GM19455 (cell line): ENCODE measurements at regions not wholly inside any gene's neighbourhood (a gene's known extent, or its start where the extent isn't known, plus 50 kb on each side); places are given as distances from the start of the nearest gene placed in this dataset.
"Not testable (repeated sequence)": the region's sequence is repeated elsewhere in the genome, so short reads cannot be mapped to it uniquely, and the experiment has no call there.

Source experiments
- ATAC-seq: cut with Tn5 transposase; IDR thresholded peaks from one replicate; pipeline ENCODE4 v1.9.1; 2021; ENCODE audit not compliant: unreplicated experiment

DNA sequence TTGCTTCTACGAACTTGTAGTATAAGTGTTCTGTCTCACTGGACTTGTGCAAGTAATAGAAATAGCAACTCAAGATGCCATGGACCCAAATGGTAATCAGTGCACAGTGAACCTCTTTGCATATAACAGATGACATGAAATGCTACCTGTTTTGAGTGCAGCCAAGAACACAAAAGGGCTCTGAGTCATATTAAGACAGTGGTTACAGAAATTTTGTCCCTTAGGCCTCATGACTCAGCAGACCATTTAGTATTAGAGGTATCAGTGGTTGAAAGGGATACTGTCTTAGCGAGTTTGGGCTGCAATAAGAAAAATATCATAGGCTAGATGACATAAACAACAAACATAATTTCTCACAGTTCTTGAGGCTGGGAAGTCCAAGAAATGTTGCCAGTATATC is 502.9 kb upstream of the PCDH10 start:
- ATAC-seq, result peak; percentile 68

DNA sequence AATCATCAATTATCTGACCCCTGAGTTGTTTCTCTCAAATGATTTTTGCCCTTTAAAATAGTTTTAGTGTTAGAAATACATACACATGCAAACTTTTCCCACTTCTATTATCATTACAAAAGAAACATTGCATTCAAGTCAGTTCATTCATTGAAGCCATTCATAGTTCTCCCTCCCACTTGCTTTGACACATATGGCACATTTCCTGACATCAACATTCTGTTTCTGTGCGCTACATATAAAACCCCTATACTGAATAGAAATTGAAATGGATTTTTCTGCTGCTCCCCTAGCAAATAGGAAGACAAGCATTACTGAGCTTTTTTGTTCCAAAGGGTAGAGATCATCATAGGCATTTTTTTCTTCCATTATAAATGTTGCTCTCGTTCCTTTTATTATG is 497.9 kb upstream of the PCDH10 start:
- no peak for ATAC-seq

DNA sequence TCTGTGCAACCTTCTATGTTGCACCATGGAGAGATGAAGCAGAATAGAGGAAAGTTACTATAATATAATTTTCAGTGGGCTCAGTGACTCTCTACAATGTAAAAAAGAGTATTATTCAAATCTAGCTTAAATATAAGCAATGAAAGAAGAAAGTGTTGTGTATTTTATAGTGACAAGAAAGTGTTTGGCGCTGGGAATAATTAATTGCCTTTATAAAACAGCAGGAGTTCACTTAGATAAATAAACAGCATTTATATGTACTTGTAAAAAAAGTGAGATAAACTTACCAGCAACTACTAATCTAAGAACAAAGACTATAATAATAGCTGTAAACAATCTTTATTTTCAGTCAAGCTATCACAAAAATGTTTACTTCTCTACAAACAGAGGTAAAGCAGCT is 488.9 kb upstream of the PCDH10 start:
- ATAC-seq, result no peak

DNA sequence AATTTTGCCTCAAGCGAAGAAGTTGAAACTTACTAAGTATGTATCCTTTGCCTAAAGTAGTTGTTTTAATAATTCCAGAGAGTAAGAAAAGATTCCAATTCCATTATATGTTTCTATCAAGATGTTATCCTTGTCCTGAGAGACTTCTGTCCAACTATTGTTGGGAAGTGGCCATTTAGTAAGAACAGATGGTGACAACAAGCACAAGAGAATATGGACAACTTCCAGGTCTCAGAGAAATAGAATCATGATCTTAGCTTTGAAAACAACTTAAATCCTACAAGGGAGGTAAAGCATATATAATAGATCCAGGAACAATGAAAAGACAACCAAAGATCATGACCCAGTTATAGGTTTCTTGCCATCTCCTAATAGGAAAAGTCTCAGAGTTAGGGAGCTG is 486.6 kb upstream of the PCDH10 start:
- no peak for ATAC-seq

DNA sequence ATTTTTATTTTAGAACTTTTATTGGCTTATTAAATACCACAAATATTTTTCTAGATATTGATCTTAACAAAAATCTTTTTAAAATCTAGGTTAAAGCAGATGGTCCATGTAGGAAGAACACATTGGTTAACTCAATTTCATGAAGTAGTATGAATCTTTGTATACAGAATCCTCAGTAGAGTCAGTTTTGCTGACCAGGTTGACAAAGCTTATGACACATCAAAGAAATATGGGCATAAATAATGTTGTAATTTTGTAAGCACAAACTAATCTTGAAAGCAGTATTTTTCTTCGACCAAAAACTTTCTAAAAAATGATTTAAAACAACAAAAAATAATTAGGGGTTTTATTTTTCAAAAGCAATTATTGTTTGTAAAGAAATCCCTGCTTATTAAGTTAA is 479.3 kb upstream of the PCDH10 start:
- ATAC-seq, result no peak

DNA sequence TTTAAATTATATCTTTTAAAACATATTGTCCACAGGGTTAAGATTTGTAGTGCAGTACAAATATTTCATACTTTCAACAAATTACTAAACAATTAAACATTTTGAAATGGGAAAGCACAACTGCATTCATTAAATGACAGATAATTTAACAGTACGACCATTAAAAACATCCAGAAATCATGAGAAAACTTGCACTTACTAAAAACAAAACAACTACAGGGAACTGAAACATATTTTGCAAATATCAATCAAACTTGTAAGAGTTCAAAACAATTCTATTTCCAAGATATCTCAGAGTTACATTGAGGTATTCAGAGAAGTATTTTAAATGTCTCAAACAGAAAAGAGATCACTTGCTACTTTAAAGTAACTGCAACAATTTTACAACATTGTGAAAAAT is 478.5 kb upstream of the PCDH10 start:
- no peak for ATAC-seq

DNA sequence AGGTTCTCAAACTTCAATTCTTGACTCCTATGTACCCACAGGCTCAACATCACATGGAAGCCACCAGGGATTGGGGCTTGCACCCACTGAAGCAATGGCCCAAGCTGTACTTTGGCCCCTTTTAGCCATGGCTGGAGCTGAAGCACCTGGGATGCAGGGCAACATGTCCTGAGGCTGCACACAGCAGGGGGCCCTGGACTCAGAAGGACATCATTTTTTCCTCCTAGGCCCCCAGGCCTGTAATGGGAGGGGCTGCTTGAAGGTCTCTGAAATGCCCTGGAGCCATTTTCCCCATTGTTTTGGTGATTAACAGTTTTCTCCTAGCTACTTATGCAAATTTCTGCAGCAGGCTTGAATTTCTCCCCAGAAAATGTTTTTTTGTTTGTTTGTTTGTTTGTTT is 465.1 kb upstream of the PCDH10 start:
- no peak for ATAC-seq

DNA sequence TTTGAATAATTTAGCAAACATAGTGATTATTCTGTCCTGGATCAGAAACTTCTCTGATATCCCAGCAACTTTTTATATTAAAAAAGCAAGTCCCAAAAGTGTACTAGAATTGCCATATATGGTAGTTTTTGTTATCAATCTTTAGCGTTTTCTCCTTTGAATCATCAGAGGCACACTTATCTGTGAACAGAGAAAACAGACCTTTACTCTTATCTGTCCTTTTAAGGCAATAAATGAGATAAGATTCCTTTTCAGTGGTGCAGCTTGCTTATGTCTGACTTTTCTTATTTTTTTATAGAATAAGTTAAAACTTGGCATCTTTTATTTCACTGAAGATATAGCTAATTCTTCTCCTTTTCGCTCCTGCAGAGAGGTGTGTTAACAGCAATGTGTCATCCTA is 458.1 kb upstream of the PCDH10 start:
- ATAC-seq, result no peak

DNA sequence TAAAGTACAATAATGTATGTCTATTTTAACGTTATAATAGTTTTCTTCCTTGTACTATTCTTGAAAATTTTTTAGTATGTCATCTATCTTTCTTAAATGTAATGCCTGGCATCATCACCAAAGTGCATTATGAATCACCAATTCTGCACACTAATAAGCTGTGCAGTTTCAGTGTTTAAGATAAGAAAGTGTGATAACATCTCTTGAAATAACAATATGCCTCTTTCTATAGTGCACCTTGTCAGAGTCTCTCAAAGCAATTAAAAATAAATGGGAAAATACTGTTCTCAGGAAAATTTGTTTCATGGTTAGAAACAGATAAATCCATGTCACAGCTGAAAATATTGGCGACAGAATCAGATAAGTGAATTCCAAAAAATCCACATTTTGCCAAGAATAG is 457.4 kb upstream of the PCDH10 start:
- ATAC-seq, result no peak

DNA sequence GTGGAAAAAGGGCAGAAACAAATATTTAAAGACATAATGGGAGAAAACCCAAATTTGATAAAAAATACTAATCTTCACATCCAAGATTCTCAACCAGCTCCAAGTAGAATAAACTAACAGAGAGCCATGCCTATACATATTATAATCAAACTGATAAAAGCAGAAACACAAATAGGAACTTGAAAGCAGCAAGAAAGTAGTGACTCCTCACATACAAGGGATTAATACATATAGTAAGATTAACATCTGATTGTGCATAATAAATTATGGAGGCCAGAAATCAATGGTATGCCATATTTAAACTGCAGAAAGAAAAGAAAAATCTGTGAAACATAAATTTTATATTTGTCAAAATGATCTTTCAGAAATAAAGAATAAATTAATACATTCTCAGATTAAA is 454.3 kb upstream of the PCDH10 start:
- ATAC-seq, result no peak

DNA sequence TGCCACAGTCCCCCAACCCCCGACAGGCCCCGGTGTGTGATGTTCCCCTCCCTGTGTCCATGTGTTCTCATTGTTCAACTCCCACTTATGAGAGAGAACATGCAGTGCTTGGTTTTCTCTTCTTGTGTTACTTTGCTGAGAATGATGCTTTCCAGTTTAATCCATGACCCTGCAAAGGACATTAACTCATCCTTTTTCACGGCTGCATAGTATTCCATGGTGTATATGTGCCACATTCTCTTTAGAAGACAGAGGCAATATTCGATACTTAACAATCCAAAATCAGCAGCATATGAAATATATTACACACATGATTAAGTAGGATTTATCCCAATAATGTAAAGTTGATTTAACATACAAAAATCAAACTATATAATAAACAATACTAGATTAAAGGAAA is 451.6 kb upstream of the PCDH10 start:
- ATAC-seq, result not testable (repeated sequence)

DNA sequence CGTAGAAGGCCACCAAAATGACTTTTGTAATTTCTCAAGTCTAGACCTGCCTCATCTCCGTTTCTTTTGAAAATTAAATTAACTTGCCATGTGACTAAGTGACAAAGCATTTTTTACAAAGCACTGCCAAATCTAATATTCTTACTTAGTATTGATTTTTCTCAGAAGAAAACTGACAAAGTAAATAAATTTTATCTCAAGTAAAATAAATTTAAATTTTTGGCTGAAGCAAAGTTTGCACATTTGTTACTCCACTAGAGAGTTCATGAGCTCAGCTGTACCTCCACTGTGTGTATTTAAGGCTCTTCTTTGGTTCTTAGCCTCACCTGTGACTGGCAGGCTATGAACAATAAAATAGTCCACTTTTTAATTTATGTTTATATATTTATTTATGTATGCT is 441.1 kb upstream of the PCDH10 start:
- ATAC-seq, result no peak

DNA sequence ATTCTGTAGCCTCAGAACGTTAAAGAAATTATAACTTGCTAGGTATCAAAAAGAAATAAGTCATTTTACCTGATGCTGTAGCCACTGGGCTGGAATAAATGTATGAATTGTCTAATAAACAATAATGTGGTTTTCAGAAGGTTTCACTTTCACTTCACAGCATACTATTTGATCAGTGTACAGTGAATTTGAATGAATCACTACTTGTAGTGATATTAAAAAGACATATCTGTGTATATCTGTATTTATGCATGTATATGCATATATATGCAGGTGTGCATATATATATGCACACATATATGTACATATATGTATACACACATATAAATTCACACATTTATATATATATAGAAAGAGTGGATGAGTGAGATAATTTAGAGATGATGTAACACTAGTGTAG is 440.0 kb upstream of the PCDH10 start:
- no peak for ATAC-seq

DNA sequence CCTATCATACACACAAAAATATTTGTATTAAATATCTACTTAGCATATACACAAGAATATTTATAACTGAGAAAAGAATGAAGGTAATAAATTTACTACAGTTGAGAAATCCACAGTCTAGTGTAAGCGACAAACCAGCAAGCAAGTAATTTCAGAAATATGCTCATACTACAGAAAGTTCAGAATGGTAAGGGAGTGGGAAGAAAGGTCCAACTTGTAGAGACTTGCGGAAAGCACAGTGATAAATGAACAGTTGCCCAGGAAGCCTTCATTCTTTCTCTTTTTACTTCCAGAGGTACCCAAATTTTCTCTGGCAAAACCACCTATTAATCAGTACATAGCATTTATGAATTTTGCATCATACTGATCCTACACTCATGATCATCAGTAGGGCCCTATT is 438.1 kb upstream of the PCDH10 start:
- no peak for ATAC-seq

DNA sequence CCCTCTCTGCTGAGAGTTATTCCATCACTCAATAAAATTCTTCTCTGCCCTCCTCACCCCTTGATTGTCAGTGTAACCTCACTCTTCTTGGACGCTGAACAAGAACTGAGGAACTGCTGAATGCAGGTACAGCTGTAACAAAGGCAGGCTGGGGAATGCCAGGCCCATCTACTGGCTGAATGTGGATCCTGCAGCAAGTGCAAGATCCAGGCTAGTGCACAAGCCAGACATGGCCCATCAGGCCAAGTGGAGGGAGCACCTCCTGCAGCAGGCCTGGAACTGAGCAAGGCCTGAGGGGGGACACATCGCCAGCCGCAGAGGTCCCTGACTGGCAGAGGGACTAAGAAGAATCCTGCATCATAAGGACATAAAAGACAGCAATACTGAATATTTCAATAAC is 411.8 kb upstream of the PCDH10 start:
- no peak for ATAC-seq

DNA sequence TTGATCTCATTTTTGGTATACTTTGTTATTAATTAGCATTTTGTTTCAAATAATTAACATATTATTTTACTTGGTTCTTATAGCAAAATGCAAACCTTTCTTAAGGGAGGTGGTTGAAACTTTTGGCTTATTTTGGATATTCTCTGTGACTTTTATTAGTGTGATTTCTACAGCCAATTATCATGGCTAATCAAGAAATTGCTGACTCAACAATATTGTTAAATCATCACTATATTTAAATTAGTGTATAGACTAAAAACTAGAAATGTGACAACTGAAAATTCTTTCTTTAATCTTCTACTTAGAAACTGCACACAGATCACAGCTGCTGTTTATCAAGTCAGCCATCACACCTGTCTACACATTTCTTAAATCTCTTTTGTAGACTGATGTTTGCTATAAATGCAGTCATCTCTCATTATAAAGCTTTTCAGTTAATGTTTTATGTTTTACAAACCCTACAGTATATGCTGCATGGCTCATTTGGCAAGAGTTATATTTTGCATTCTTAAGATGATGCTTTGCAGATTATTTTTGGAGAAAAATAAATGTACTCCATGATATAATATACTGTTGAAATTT is 389.8 kb upstream of the PCDH10 start:
- ATAC-seq, result no peak

DNA sequence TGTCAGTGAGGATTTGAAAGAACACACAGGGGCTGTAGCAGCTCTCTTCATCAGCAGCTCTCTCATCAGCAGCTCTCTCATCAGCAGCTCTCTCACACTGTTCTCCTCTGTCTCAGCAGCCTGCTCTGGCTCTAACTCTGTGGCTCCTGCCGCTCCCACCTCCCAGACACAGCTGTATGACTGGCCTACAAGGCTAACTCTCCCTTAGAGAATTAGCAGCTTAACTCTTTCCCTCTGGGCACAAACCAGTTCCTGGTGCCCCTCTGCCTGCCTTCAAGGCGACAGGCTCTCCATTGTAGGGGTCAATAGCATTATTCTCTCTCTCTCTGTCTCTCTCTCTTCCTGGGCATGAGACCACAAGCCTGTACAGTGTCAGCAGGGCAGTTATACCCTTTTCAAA is 385.6 kb upstream of the PCDH10 start:
- no peak for ATAC-seq

DNA sequence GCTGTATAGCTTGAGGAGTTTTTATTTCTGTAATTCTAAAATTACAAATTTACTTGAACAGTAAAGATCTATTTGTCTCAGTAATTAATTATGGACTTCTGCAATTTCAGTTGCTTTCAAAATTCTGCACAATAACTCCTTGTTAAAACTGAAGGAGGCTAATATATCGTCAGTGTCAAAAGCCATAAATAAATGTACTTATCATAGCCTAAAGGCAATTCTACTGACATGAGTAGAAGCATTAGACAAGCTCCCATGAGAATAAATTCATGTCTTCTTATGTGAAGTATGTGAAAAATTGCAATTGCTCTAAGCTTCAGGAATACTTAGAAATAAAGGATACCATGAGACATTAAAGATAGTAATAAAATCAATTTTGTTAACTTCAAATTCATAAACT is 381.2 kb upstream of the PCDH10 start:
- no peak for ATAC-seq

DNA sequence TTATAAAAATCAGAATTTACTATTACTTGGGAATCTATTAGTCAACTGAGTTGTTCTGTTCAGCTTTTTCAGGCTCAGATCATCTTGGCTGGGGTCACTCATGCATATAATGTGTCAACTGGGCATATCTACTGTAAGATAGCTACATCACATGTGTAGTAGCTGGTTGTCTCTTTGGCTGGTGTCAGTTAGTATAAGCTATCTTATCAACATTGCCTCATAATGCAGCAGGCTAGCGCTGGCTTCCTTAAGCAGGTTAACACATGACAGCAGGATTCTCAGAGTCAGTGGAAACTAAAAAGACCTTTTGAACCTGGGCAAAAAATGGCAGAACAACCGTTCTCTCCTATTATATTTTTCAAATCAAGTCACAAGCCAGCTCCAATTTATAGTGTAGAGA is 378.3 kb upstream of the PCDH10 start:
- no peak for ATAC-seq

DNA sequence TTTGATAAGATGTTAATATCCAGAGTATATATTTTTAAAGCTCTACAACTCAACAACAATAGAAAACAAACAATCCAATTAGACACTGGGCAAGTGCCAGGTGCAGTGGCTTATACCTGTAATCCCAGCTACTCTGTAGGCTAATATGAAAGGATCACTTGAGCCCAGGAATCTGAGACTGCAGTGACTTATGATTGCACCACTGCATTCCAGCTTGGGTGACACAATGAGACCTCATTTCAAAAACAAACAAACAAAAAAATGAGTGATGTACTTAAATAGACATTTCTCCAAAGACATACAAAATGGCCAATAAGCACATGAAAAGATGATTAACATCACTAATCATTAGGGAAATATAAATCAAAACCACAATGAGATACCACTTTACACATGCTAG is 356.8 kb upstream of the PCDH10 start:
- ATAC-seq, result no peak

DNA sequence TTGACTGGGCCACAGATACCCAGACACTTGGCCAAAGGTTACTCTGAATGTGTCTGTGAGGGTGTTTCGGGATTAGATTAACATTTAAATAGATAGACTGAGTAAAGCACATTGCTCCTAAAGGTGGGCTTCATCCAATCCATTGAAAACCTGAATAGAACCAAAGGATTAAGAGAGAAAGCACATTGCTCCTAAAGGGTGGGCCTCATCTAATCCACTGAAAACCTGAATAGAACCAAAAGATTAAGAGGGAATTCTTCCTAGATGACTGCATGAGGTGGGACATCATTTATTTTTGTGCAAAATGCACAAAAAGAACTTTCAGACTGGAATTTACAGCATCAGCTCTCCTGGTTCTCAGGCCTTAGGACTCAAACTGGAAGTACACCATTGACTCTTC is 351.2 kb upstream of the PCDH10 start:
- no peak for ATAC-seq

DNA sequence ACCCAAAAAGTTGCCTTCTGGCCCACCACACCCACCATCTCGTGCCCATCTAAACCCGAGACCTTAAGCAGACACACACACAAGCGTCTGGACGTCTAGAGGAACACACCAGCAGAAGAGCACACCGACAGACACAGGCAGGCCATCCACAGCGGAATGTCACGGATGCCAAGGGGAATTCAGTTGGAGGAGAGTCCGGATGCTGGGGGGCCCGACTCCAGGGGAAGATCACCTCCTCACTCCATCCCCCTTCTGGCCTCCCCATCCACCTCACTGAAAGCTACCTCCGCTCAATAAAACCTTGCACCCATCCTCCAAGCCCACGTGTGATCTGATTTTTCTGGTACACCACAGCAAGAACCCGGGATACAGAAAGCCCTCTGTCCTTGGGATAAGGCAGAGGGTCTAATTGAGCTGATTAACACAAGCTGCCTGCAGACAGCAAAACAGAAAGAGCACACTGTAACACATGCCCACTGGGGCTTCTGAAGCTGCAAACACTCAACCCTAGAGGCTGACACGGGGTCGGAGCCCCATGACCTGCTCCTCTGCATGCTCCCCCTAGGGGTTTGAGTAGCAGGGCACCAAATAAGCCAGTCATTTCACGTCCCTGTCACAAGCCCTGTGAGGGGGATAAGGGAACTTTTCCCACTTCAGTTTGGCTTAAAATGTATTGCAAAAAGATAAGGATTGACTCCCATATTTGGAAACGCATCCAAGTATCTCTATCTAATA is 339.6 kb upstream of the PCDH10 start:
- ATAC-seq, result no peak

DNA sequence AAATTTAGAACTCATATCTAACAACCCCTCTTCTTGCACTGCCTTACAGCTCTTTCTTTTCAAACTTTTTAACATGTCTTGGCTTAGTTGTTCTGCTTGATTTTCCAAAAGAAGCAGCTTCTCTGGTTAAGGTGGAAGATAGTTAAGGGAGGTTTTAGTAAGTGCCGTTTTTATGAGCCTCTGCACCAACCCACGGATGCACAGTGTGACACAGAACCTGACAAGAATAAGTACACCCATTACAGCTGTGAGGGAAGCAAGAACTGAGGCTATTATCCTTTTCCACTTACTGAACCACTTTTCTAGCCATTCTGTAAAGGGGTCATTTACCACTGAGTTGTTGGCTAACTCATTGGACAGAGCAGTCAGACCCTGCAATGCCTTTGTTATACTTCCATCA is 336.0 kb upstream of the PCDH10 start:
- not testable (repeated sequence) for ATAC-seq
